ENCODE measurements at regions not wholly inside any gene's neighbourhood (a gene's known extent, or its start where the extent isn't known, plus 50 kb on each side); places are given as distances from the start of the nearest gene placed in this dataset.

- Histone ChIP-seq H3K27me3 (ENCODE audit: control insufficient read depth, insufficient read depth, low read length) (no peaks in the 10 kb centered on the region), H3K4me3 (ENCODE audit: low read depth, low read length) (no peak overlapping the region), H3K36me3 (ENCODE audit: control insufficient read depth, insufficient read depth, low read length) (no peaks in the 10 kb centered on the region)
- no peak for TF ChIP-seq CTCF (IDR thresholded peaks at IDR 0.05; ENCODE audit: insufficient read depth, low read length, poor library complexity, severe bottlenecking)
- DNase-seq (ENCODE audit: low read depth) = no peak
Measured at GRCh38 chr3:193978486-193978885, 157.5 kb upstream of the HES1 start.

- no peak for TF ChIP-seq CTCF (IDR thresholded peaks at IDR 0.05; ENCODE audit: insufficient read depth, low read length, poor library complexity, severe bottlenecking)
- no peaks in the 10 kb centered on the region for H3K27me3 ChIP-seq (ENCODE audit: control insufficient read depth, insufficient read depth, low read length)
- no peak for DNase-seq (ENCODE audit: low read depth)
- no peaks in the 10 kb centered on the region for H3K36me3 ChIP-seq (ENCODE audit: control insufficient read depth, insufficient read depth, low read length)
- no peak overlapping the region for H3K4me3 ChIP-seq (ENCODE audit: low read depth, low read length)
Measured at GRCh38 chr3:193980326-193980725, 155.6 kb upstream of the HES1 start.

GRCh38 chr3:193980905-193981304 is 155.0 kb upstream of the HES1 start:
- DNase-seq (ENCODE audit: low read depth) = no peak
- Histone ChIP-seq H3K4me3 (ENCODE audit: low read depth, low read length) (no peak overlapping the region), H3K27me3 (ENCODE audit: control insufficient read depth, insufficient read depth, low read length) (no peaks in the 10 kb centered on the region), H3K36me3 (ENCODE audit: control insufficient read depth, insufficient read depth, low read length) (no peaks in the 10 kb centered on the region)
- no peak for TF ChIP-seq CTCF (IDR thresholded peaks at IDR 0.05; ENCODE audit: insufficient read depth, low read length, poor library complexity, severe bottlenecking)

- DNase-seq (ENCODE audit: low read depth) = no peak
- TF ChIP-seq CTCF (IDR thresholded peaks at IDR 0.05; ENCODE audit: insufficient read depth, low read length, poor library complexity, severe bottlenecking) = no peak
- no peak overlapping the region for H3K4me3 ChIP-seq (ENCODE audit: low read depth, low read length)
- no peaks in the 10 kb centered on the region for H3K36me3 ChIP-seq (ENCODE audit: control insufficient read depth, insufficient read depth, low read length)
- no peaks in the 10 kb centered on the region for H3K27me3 ChIP-seq (ENCODE audit: control insufficient read depth, insufficient read depth, low read length)
Measured at GRCh38 chr3:193981504-193981903, 154.4 kb upstream of the HES1 start.

- Histone ChIP-seq H3K27me3 (ENCODE audit: control insufficient read depth, insufficient read depth, low read length) (no peaks in the 10 kb centered on the region), H3K36me3 (ENCODE audit: control insufficient read depth, insufficient read depth, low read length) (no peaks in the 10 kb centered on the region), H3K4me3 (ENCODE audit: low read depth, low read length) (no peak overlapping the region)
- DNase-seq (ENCODE audit: low read depth) = no peak
- no peak for TF ChIP-seq CTCF (IDR thresholded peaks at IDR 0.05; ENCODE audit: insufficient read depth, low read length, poor library complexity, severe bottlenecking)
Measured at GRCh38 chr3:193982258-193982659, 153.7 kb upstream of the HES1 start.
